HEK293 (cell line): ENCODE measurements at regions not wholly inside any gene's neighbourhood (a gene's known extent, or its start where the extent isn't known, plus 50 kb on each side); places are given as distances from the start of the nearest gene placed in this dataset.

Experiments used
- CTCF ChIA-PET: fragments of 350-600 bp; formaldehyde crosslinking; extraction: SDS; loops from one replicate; lab custom pipeline; 2021; ENCODE audit warnings: antibody characterized with exemption; lab: Yijun Ruan, JAX
- POLR2A ChIA-PET: fragments of 300-600 bp; formaldehyde crosslinking; extraction: SDS; loops from one replicate; lab custom pipeline; 2020; ENCODE audit warnings: antibody characterized with exemption, inconsistent platforms; lab: Yijun Ruan, JAX
- H3K27ac ChIP-seq: fragments of 200-500 bp; sonication (Bioruptor generic); 2 replicates; pipeline ENCODE4 v1.5.1; 2014; ENCODE audit warnings: low read depth, low read length, control low read depth, inconsistent platforms; ENCODE audit errors: extremely low read depth
- H3K36me3 ChIP-seq, 2 experiments: fragments of 200-500 bp in 1 of 2; sonication (Bioruptor generic) in 1 of 2; 1 replicate in 1 of 2; 2 replicates in 1 of 2; pipeline ENCODE4 v1.5.1; 2014 to 2017; ENCODE audit warnings: inconsistent platforms in 2 of 2, low read length in 2 of 2; ENCODE audit not compliant: control insufficient read depth in 2 of 2, insufficient read depth in 1 of 2
- H3K4me1 ChIP-seq: fragments of 200-500 bp; sonication (Bioruptor generic); 2 replicates; pipeline ENCODE4 v1.5.1; 2014; ENCODE audit warnings: mild to moderate bottlenecking, low read length, inconsistent platforms; ENCODE audit not compliant: control insufficient read depth, insufficient read depth
- H3K4me3 ChIP-seq: 2 replicates; pipeline ENCODE4 v1.5.1; 2011; ENCODE audit warnings: low read depth, mild to moderate bottlenecking, control low read depth, low read length, moderate library complexity
- H3K9me3 ChIP-seq: fragments of 200-500 bp; sonication (Bioruptor generic); 2 replicates; pipeline ENCODE4 v1.5.1; 2014; ENCODE audit warnings: low read depth, low read length, inconsistent platforms; ENCODE audit not compliant: control insufficient read depth, insufficient read depth
- BCL11A ChIP-seq: fragments of 450-650 bp; formaldehyde crosslinking; IDR thresholded peaks from 2 replicates; pipeline ENCODE4 v1.5.1; 2016; ENCODE audit warnings: low read depth, missing biosample characterization, missing genetic modification characterization
- GLIS2 ChIP-seq: fragments of 450-650 bp; formaldehyde crosslinking; IDR thresholded peaks from 2 replicates; pipeline ENCODE4 v1.5.1; 2016; ENCODE audit warnings: missing biosample characterization, missing genetic modification characterization
- HOXD13 ChIP-seq: sonication (generic); formaldehyde crosslinking; IDR thresholded peaks from 2 replicates; pipeline ENCODE4 v1.8.0; 2022; ENCODE audit warnings: missing genetic modification reagents, borderline replicate concordance
- KLF7 ChIP-seq: fragments of 450-650 bp; formaldehyde crosslinking; IDR thresholded peaks from 2 replicates; pipeline ENCODE4 v1.5.1; 2016; ENCODE audit warnings: missing biosample characterization, missing genetic modification characterization, borderline replicate concordance
- KLF8 ChIP-seq: fragments of 450-650 bp; formaldehyde crosslinking; IDR thresholded peaks from 2 replicates; pipeline ENCODE4 v1.5.1; 2016; ENCODE audit warnings: missing biosample characterization, missing genetic modification characterization
- MZF1 ChIP-seq: fragments of 450-650 bp; formaldehyde crosslinking; IDR thresholded peaks from 2 replicates; pipeline ENCODE4 v1.5.1; 2017; ENCODE audit warnings: missing biosample characterization, missing genetic modification characterization, borderline replicate concordance
- OVOL3 ChIP-seq: fragments of 450-650 bp; formaldehyde crosslinking; IDR thresholded peaks from 2 replicates; pipeline ENCODE4 v1.5.1; 2016; ENCODE audit warnings: missing biosample characterization, missing genetic modification characterization
- YY2 ChIP-seq: fragments of 450-650 bp; formaldehyde crosslinking; IDR thresholded peaks from 2 replicates; pipeline ENCODE4 v1.5.1; 2016; ENCODE audit warnings: missing biosample characterization, missing genetic modification characterization
- ZBTB6 ChIP-seq: fragments of 450-650 bp; formaldehyde crosslinking; IDR thresholded peaks from 2 replicates; pipeline ENCODE4 v1.5.1; 2017; ENCODE audit warnings: missing biosample characterization, missing genetic modification characterization
- ZFP37 ChIP-seq: fragments of 450-650 bp; formaldehyde crosslinking; IDR thresholded peaks from 2 replicates; pipeline ENCODE4 v1.5.1; 2016; ENCODE audit warnings: missing biosample characterization, missing genetic modification characterization
- ZNF155 ChIP-seq: fragments of 450-650 bp; formaldehyde crosslinking; IDR thresholded peaks from 2 replicates; pipeline ENCODE4 v1.5.1; 2016; ENCODE audit warnings: missing biosample characterization, missing genetic modification characterization
- ZNF19 ChIP-seq: fragments of 450-650 bp; formaldehyde crosslinking; IDR thresholded peaks from 2 replicates; pipeline ENCODE4; 2016; ENCODE audit warnings: missing biosample characterization, missing genetic modification characterization, low read depth
- ZNF211 ChIP-seq: fragments of 450-650 bp; formaldehyde crosslinking; IDR thresholded peaks from 2 replicates; pipeline ENCODE4 v1.5.1; 2016; ENCODE audit warnings: low read depth, missing biosample characterization, missing genetic modification characterization
- ZNF223 ChIP-seq: fragments of 450-650 bp; formaldehyde crosslinking; IDR thresholded peaks from 2 replicates; pipeline ENCODE4 v1.5.1; 2016; ENCODE audit warnings: missing biosample characterization, missing genetic modification characterization
- ZNF248 ChIP-seq: fragments of 450-650 bp; formaldehyde crosslinking; IDR thresholded peaks from 2 replicates; pipeline ENCODE4 v1.5.1; 2017; ENCODE audit warnings: missing biosample characterization, missing genetic modification characterization
- ZNF266 ChIP-seq: fragments of 450-650 bp; formaldehyde crosslinking; IDR thresholded peaks from 2 replicates; pipeline ENCODE4 v1.5.1; 2016; ENCODE audit warnings: missing biosample characterization, missing genetic modification characterization, low read depth
- ZNF280D ChIP-seq: fragments of 450-650 bp; formaldehyde crosslinking; IDR thresholded peaks from 2 replicates; pipeline ENCODE4 v1.5.1; 2016; ENCODE audit warnings: missing biosample characterization, missing genetic modification characterization
- ZNF366 ChIP-seq: fragments of 450-650 bp; formaldehyde crosslinking; conservative IDR thresholded peaks from 2 replicates; pipeline ENCODE4 v1.5.1; 2016; ENCODE audit warnings: missing biosample characterization, missing genetic modification characterization
- ZNF37A ChIP-seq: fragments of 450-650 bp; IDR thresholded peaks from 2 replicates; pipeline ENCODE4 v1.5.1; 2018; ENCODE audit warnings: missing biosample characterization, missing genetic modification characterization
- ZNF449 ChIP-seq: fragments of 450-650 bp; formaldehyde crosslinking; IDR thresholded peaks from 2 replicates; pipeline ENCODE4 v1.5.1; 2017; ENCODE audit warnings: missing biosample characterization, mild to moderate bottlenecking, missing genetic modification characterization, moderate library complexity
- ZNF544 ChIP-seq: fragments of 450-650 bp; formaldehyde crosslinking; IDR thresholded peaks from 2 replicates; pipeline ENCODE4 v1.5.0; 2017; ENCODE audit warnings: missing biosample characterization, missing genetic modification characterization
- ZNF558 ChIP-seq: fragments of 450-650 bp; formaldehyde crosslinking; IDR thresholded peaks from 2 replicates; pipeline ENCODE4 v1.5.1; 2016; ENCODE audit warnings: missing biosample characterization, missing genetic modification characterization
- ZNF664 ChIP-seq: fragments of 450-650 bp; formaldehyde crosslinking; IDR thresholded peaks from 2 replicates; pipeline ENCODE4 v1.5.1; 2016; ENCODE audit warnings: missing biosample characterization, missing genetic modification characterization
- ZNF707 ChIP-seq: fragments of 450-650 bp; formaldehyde crosslinking; IDR thresholded peaks from 2 replicates; pipeline ENCODE4 v1.5.1; 2016; ENCODE audit warnings: missing biosample characterization, missing genetic modification characterization
- ZNF768 ChIP-seq: fragments of 450-650 bp; formaldehyde crosslinking; IDR thresholded peaks from 2 replicates; pipeline ENCODE4 v1.5.1; 2018; ENCODE audit warnings: missing biosample characterization, mild to moderate bottlenecking, missing genetic modification characterization
- ZNF791 ChIP-seq: fragments of 450-650 bp; formaldehyde crosslinking; IDR thresholded peaks from 2 replicates; pipeline ENCODE4 v1.5.1; 2016; ENCODE audit warnings: missing biosample characterization, missing genetic modification characterization
- ZNF843 ChIP-seq: fragments of 450-650 bp; formaldehyde crosslinking; IDR thresholded peaks from 2 replicates; pipeline ENCODE4 v1.5.1; 2016; ENCODE audit warnings: missing biosample characterization, missing genetic modification characterization
- ZSCAN30 ChIP-seq: fragments of 450-650 bp; IDR thresholded peaks from 2 replicates; pipeline ENCODE4 v1.5.1; 2018; ENCODE audit warnings: missing biosample characterization, mild to moderate bottlenecking, missing genetic modification characterization, moderate library complexity
- TF ChIP-seq, protein P1 (sequence below): fragments of 450-650 bp; formaldehyde crosslinking; IDR thresholded peaks from 2 replicates; pipeline ENCODE4 v1.5.1; 2016; ENCODE audit warnings: missing biosample characterization, missing genetic modification characterization
- TF ChIP-seq, protein P2 (sequence below): fragments of 450-650 bp; formaldehyde crosslinking; optimal IDR thresholded peaks from 2 replicates; pipeline ENCODE3; 2016; ENCODE audit warnings: missing biosample characterization, mild to moderate bottlenecking, missing genetic modification characterization

- Histone ChIP-seq H3K4me1 (no peaks in the 10 kb centered on the region), H3K36me3 (no peaks in the 10 kb centered on the region)
- CTCF ChIA-PET: no interaction called here
- no peak for TF ChIP-seq ZNF544
- no peak for TF ChIP-seq ZNF155 (tag by site-specific recombination)
- TF ChIP-seq ZNF37A: no peak
- TF ChIP-seq KLF7: no peak
- TF ChIP-seq, protein P1, sequence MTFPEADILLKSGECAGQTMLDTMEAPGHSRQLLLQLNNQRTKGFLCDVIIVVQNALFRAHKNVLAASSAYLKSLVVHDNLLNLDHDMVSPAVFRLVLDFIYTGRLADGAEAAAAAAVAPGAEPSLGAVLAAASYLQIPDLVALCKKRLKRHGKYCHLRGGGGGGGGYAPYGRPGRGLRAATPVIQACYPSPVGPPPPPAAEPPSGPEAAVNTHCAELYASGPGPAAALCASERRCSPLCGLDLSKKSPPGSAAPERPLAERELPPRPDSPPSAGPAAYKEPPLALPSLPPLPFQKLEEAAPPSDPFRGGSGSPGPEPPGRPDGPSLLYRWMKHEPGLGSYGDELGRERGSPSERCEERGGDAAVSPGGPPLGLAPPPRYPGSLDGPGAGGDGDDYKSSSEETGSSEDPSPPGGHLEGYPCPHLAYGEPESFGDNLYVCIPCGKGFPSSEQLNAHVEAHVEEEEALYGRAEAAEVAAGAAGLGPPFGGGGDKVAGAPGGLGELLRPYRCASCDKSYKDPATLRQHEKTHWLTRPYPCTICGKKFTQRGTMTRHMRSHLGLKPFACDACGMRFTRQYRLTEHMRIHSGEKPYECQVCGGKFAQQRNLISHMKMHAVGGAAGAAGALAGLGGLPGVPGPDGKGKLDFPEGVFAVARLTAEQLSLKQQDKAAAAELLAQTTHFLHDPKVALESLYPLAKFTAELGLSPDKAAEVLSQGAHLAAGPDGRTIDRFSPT (tag by site-specific recombination): no peak
- TF ChIP-seq YY2 (tag by site-specific recombination): no peak
- TF ChIP-seq, protein P2, sequence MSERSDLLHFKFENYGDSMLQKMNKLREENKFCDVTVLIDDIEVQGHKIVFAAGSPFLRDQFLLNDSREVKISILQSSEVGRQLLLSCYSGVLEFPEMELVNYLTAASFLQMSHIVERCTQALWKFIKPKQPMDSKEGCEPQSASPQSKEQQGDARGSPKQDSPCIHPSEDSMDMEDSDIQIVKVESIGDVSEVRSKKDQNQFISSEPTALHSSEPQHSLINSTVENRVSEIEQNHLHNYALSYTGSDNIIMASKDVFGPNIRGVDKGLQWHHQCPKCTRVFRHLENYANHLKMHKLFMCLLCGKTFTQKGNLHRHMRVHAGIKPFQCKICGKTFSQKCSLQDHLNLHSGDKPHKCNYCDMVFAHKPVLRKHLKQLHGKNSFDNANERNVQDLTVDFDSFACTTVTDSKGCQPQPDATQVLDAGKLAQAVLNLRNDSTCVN (tag by site-specific recombination): no peak
- TF ChIP-seq ZNF19 (tag by site-specific recombination): no peak
- TF ChIP-seq ZNF558 (tag by site-specific recombination): no peak
- no peak for TF ChIP-seq ZNF366 (tag by site-specific recombination)
- no peak for TF ChIP-seq OVOL3 (tag by site-specific recombination)
- TF ChIP-seq ZNF664 (tag by site-specific recombination): no peak
- TF ChIP-seq ZNF449 (tag by site-specific recombination): no peak
- no peak for TF ChIP-seq ZNF248 (tag by site-specific recombination)
- TF ChIP-seq ZNF707 (tag by site-specific recombination): no peak
- TF ChIP-seq, all 188 proteins: peak for 0
- no peak overlapping the region for H3K4me3 ChIP-seq
- no peaks in the 10 kb centered on the region for H3K9me3 ChIP-seq
- no peak overlapping the region for H3K27ac ChIP-seq
- POLR2A ChIA-PET: no interaction called here
Observed at GRCh38 chr1:105373681-105374080, 1624.0 kb downstream of the AMY1C start.

GRCh38 chr1:105386489-105386888, 1636.8 kb downstream of the AMY1C start:
- CTCF ChIA-PET: no interaction called here
- Histone ChIP-seq H3K36me3 (no peaks in the 10 kb centered on the region), H3K27ac (no peak overlapping the region), H3K9me3 (no peaks in the 10 kb centered on the region), H3K4me1 (no peaks in the 10 kb centered on the region), H3K4me3 (no peak overlapping the region)
- POLR2A ChIA-PET: no interaction called here
- TF ChIP-seq ZNF211 (tag by site-specific recombination): no peak
- no peak for TF ChIP-seq ZFP37 (tag by site-specific recombination)
- TF ChIP-seq ZSCAN30 (tag by site-specific recombination): no peak
- TF ChIP-seq ZBTB6: no peak
- TF ChIP-seq ZNF280D (tag by site-specific recombination): no peak
- no peak for TF ChIP-seq GLIS2 (tag by site-specific recombination)
- TF ChIP-seq OVOL3 (tag by site-specific recombination): no peak
- TF ChIP-seq KLF8 (tag by site-specific recombination): no peak
- TF ChIP-seq ZNF768 (tag by site-specific recombination): no peak
- no peak for TF ChIP-seq ZNF223 (tag by site-specific recombination)
- no peak for TF ChIP-seq HOXD13
- TF ChIP-seq ZNF266 (tag by site-specific recombination): no peak
- TF ChIP-seq ZNF791 (tag by site-specific recombination): no peak
- no peak for TF ChIP-seq ZNF248 (tag by site-specific recombination)
- TF ChIP-seq BCL11A (tag by site-specific recombination): no peak
- TF ChIP-seq MZF1 (tag by site-specific recombination): no peak
- TF ChIP-seq ZNF843 (tag by site-specific recombination): no peak
